Colon (tissue), 2 donors: ENCODE measurements at regions not wholly inside any gene's neighbourhood (a gene's known extent, or its start where the extent isn't known, plus 50 kb on each side); places are given as distances from the start of the nearest gene placed in this dataset.

Source experiments
- FAIRE-seq: peaks from 2 replicates; lab custom pipeline; 2012; peaks lifted over from hg19 to GRCh38; lab: Jason Lieb, UNC
- donor health status: control.
- donor health status: control.

DNA sequence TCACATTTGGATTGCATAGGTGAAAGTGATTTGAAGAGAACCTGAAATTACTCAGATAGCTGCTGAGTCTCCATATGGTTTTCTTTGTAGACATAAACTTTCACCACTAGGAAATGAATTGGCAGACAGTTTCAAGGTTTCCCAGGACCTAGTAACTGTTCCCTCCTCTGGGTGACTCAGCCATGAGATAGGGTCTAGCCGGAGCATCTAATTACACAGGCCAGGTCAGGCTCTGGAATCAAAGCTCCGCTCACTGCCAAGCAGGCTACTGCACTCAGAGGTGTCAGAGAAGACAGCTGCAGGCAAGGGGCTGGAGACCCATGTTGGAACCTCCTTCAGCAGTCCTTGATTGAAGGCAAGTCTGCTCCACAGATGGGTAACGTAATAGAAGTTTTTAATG is 429.2 kb downstream of the TNS1 start:
- no peak for FAIRE-seq

DNA sequence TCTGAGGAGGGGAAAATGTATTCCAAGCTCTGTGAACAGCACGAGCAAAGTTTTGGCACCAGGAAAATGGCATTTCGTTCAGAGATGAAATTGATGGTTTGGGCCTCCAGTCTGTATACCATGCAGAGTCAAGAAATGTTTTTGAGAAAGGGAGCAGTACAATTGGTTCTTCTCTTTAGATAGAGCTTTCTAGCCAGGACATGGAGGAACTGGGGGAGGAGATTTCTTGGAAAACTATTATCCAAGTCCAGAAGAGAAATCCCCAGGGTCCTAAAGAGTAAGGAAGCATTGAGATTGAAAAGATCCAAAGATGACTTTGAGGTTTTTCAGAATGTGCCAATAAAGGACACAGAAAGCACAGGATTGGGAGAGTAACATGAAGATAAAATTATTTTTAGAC is 432.4 kb downstream of the TNS1 start:
- FAIRE-seq, result no peak

DNA sequence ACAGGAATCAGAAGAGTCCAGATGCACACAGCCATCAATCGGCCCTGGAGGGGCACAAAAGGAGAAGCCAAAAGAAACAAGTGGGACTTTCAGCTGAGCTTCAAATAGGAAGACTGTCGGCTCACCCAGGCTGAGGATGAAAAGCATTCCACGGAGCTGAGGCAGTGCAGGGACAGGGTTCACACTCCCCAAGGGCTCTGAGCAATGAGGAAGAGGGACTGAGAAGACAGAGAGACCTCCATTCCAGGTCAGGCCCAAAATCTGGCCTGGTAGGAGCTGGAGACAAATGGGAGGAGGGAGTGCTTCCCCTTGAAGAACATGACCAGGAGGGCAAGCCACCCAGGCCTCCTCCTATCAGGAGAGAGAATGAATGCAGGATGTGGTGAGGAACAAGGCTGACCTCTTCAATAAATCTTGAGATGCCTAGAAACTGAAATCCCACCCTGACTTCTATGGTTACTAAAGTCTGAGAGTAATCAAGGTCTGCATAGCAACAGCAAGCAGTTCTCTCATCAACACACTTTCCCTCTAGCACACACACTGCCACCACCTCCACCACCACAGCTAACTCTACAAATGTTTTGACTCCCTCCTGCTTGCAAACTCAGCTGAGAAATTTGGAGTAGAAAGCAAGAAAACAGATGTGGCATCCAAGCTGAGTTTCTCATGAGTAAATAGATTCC is 434.4 kb downstream of the TNS1 start:
- no peak for FAIRE-seq

DNA sequence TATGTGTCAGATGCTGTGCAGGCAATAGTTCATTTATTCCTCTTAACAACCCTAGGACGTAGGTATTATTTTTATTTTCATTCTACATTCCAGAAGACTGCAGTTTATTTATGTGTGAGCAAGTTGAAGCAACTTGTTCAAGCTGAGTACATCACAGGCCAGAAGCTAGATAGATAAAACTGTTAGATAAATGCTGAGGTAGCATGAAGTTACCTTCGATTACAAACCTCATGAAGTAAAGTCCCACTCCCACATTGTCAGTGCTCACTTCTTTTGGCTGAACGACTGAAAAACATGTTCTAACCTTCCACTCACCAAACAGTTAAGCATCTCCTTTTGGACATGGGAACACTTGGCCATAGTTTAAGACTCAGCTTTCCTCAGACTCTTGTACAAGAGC is 439.2 kb downstream of the TNS1 start:
- FAIRE-seq, result no peak

DNA sequence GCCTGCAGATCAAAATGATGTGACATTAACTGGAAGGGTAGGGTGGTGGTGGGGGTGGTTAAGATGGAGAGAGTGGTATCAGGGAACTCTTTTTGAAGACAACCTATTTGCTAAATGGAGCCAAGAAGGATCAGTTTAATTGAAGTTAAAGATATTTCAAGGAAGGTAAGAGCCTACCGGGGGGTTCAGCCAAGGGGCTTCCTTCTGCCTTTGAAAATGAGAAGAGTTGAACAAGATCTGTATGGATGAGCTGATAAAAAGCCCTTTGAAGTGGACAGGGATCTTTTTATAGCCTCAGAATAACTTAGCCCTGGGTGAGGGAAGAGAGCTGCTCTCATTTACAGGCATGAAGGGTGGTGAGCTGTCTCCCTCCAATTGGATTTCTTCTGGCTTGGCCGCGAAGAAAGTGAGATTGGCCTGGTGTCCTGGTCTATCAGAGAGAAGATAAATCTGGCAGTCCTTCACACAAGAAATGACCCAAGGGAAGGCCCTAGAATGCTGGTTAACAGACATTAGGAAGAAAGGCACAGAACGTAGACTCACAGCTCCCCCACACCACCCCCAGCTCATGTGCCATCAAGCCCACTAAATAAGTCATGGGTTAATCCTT is 439.8 kb downstream of the TNS1 start:
- no peak for FAIRE-seq

DNA sequence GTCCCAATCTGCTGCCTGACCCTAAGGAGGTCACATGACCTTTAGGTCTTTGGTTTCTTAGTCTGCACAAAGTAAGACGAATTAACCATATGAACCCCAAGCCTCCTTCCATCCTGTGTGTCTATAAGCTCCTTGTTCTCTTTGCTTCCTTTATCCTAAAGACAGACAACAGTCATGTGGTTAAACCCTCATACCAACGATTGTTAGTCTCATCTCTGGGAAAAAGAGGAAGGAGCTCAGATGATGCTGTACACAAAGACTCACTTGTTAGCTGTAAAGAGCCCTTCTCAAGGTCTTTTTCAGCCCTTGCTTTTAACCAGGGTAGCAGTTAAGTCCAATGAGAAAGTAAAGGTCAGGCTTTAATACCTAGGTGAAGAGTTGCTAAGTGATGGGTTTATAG is 443.7 kb downstream of the TNS1 start:
- FAIRE-seq, result no peak

DNA sequence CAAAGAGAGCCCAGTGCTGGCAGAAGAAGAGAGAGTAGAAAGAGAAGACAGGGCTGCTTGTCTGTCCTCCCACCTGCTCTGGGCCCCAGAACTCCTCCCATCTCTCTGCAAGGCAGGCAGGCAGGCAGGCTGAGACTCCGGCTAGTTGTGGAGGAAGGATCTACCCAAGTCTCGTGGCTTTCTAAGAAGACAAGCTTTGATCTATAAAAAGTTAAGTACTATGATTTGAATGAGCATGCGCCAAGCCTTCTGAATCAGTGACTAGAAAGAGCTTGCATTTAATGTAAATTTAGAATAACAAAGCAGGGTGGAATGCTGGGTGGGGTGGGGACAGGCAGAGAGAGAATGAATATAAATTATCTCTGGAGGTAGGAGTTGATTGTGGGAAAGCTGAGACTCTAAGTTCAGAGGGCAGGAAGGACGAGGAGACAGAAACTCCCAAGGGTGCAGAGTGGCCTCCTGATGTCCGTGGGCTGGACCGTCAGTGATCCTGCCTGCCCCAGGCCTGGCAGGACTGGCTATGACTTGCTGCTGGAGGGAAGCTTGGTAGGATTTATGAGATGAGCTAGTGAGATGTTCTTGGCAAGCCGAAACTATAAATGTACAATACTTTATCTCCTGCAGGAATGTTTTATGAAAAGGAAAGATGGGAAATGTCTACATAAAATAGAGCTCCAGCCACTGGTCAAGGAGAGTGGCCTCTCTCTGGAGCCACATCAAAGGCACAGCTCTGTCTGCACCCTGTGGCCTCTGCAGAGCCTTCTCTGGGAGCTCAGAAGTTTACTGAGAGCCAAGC is 447.5 kb downstream of the TNS1 start:
- FAIRE-seq, result no peak

DNA sequence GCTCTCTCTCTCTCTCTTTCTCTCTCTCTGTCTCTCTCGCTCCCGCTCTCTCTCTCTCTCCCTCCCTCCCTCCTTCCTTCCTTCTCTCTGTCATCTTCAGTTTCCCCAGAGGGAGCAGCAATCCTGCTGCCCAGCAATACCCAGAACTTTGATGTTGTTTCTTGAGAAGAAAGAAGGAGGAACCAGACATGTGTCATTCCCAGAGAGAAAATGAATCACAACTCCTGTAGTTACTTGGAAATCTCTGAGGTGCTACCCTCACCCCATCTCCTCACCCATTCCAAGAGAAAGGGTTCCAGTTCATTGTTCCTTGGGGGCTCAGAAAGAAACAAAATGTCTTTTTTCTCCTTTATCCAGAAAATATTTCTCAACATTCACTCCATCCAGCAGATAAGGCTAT is 449.1 kb downstream of the TNS1 start:
- no peak for FAIRE-seq

DNA sequence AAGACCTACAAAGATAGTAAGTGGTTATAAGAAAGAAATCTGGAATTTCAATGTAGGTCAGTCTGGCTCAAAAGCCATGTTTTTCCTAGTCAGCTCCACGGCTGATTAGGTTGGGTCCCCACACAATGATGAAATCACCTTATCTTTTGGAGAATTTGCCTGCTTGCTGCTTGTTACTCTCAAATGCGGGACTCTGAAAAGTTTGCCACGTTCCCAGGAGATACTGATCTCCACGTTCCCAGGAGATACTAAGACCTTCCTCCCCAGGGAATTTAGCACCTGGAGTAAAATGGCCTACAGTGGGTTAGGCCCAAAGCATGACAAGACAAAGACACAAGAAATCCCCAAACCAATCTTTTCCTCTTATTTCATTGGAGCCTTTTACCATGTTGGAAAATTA is 449.6 kb downstream of the TNS1 start:
- FAIRE-seq, result no peak

DNA sequence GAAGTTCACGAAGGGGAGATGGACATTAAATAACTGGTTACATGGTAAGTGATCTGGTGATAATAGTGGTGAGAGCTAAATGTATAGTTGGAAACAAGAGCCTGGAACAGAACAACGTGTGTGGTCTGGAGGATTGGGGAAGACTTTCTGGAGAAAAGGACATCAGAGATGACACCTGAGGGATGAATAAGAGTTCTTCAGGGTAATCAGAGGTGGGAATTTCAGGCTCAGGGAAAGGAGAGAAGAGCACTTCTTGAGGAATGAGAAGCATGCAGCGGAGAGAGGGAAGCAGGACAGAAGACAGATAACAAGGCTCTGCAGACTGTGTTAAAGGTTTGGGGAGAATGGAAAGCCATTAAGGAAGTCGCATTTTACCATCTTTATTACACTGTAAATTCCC is 450.7 kb downstream of the TNS1 start:
- no peak for FAIRE-seq

DNA sequence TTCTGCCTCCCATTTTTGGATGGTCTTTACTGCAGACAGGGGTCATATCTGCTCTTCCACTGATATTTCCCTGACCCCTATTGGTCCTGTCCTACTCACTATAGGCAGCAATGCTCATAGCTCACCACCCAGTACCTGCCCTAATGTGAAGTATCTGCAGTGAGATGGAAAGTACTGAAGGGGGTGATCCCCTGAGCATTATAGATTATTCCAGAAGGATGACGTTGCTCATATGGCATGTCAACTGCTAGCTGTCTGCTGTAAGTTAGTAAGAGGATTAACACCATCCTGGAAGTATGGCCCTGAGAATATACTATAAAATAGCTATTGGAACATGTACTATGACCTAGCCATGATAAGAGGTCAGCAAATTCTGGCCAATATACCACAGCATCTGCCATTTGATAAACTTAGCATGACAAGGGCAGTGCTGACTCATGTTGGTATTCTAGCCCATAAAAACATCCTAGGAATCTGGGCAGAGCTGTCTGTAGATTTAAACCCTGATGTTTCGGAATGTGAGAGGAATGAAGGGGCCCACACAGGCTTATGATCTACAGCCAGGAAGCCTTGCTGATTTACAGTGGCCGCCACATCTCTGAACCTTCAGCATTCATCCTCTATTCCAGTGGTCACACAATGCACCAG is 451.4 kb downstream of the TNS1 start:
- no peak for FAIRE-seq

DNA sequence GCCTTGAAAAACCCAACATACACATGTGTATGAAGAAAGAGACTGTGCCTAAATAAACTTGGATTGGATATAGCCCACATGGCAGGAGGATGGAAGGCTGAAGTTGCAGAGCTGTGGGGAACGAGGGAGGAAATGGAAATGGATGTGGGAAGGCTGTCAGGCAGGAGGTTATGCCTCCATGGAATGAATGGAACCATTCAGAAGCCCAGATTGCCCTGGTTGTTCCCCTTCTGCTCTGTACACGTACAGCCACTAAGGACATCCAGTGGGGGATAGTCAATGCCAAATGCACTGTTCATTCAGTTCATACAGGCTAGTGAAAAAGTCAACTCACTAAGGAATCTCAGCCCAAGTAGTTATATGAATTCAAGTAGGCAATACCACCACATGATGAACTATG is 463.7 kb downstream of the TNS1 start:
- FAIRE-seq, result no peak

DNA sequence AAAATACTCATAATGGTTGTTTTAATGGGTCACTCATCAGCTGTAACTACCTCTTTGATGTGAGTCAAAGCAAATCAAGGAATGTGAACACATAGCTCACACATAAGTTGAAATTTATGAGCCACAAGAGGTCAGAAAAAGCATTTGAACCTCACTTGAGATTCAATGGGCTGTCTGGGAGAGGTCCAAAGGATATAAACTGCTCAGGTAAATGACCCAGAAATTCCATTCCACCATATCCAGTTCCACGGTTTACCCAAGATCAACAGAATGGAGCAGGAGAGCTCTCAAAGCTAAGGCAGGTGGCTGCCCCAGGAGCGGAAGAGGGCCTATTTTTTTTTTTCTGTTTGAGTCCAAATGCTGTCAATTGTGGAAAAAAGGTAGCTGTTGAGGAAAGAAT is 464.1 kb downstream of the TNS1 start:
- FAIRE-seq, result no peak

DNA sequence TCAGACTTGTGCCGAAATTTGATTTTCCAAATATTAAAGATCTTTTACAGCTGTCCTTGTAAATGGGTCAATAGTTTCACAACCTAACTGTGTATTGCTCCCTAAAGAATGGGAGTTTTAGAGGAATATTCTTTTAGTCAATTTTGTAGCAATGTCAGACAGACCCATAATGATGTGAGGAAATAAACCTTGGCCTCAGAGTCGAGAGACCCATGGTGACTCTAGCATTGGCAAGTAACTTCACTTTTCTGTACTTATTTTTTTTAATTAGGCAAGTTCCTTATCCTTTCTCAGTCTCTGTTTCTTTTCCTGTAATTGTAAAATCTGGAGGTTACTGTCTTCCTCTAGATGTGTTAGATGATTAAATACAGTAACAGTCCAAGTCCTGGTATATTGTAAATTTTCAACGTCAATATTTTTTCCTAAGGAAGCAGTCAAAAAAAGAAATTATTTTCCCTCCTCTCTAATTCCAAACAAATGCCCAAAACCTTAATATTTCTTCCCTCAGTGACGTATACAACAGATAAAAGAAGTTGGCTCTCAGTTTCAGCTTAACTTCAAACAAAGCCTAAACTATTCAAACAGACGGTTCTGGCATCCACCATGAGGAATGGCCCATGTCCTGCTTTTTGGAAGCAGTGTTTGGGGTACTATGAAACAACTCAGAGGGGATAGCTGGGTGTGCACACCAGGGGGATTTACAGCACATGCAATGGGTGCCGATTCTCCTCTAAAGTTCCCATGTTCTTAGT is 466.7 kb downstream of the TNS1 start:
- no peak for FAIRE-seq

DNA sequence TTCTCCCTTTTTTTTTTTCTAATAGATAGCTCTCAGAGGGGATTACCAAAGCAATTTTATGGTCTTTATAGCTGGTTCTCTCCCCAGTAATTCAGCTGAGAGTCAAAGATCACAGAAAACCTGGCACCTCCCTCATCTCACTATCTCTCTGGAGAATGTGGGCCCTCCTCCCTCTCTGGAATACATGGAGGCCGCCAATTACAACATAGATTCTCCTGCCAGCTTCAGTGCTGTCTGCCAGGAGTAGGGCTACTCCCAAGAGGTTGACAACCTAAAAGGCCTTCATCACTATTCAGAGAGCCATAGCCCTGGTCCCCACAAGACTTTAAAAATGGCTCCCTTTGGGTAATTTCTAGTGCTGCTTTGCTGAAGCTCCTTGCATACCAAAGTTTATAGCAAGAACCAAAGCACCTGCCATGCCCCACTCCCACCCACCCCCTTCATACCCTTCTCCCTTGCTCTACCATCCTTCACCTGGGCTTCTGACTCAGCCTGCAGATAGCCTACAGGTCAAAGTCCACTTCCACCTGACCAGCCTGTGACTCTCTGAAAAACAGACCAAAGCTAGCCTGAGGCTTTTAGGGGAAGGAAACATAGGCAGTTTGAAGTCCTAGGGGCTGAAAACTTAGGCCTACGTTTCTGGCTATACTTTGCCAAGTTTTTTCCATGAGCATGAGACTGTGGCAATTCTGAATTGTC is 472.3 kb downstream of the TNS1 start:
- no peak for FAIRE-seq

DNA sequence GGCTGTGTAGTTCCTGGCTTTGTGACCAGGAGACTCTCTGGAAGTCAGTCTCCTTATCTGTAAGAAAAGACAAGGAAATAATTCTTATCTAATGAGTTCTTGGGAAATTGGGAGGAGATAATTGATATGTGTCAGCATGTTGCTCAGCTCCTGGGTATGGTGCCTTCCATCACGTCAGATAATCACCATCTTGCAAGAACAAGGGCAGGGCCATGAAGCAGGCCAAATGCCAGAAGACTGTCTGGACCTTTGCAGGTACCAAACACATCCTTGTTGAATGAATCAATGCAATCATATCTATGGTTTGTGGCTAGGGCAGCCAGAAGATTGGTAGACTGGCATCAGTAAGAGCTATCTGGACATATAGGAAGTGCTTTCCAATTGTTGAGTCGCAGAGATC is 473.5 kb downstream of the TNS1 start:
- no peak for FAIRE-seq

DNA sequence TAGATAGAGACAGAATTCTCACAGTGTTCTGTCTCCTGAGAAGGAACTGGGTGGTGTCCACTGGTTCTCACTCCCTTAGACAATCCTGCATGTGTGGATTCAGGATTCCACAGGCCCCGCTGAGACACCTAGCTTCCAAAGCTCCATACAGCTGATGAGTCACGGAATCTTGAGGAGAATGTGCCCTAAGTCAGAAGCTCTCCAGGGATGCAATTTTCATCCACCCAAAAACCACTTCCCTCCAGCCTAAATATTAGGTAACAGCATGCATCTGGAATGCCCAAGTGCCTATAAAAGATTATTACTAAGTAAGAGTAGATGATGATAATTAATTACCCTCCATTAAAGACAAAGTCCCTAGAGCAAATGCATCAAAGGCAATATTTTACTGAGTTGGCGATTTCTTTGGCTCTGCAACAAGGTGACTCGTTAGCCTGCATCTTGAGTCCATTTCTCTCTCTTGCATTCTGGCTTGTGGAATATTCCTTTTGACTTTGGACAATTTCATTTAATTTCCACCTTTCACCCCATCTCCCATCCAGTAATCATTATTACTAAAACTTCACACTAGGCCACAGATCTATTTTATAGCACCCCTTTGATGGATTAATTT is 475.1 kb downstream of the TNS1 start:
- FAIRE-seq, result no peak

DNA sequence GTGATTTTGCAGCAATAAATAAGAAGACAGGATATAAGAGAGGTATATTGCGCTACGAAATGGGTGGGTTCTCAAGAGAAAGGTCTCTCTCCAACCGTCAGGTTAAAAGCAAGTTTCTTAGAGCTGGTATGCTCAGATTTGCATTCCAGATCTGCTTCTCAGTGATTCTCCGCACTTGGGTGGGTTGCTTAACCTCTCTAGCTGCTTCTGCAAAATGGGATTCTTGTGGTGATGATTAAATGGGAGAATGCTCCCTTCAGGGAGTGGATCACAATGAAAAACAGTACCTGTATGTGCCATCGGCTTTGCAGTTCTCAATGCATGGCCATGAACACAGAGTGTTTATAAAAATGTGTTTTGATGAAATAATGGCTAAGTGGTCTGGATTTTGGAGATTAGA is 477.7 kb downstream of the TNS1 start:
- no peak for FAIRE-seq

DNA sequence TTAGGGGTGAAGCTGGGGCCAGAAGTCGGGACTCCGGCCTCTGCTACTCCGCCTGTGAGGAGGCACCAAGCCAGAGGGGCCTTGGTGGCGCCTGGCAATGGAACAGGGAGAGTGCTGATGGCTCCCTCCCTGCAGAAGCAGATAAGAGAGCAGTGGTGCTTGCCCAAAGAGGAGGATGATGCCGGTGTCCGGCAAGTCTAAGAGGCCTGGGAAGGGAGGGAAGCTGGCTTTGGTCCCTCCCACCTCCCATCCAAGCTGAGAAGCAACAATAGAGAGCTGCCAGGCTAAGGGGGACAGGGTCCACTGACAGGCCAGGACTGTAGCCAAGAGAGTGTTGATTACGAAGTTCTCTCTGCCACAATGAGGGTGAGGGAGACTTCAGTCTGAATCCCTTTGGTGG is 479.5 kb downstream of the TNS1 start:
- FAIRE-seq, result no peak

DNA sequence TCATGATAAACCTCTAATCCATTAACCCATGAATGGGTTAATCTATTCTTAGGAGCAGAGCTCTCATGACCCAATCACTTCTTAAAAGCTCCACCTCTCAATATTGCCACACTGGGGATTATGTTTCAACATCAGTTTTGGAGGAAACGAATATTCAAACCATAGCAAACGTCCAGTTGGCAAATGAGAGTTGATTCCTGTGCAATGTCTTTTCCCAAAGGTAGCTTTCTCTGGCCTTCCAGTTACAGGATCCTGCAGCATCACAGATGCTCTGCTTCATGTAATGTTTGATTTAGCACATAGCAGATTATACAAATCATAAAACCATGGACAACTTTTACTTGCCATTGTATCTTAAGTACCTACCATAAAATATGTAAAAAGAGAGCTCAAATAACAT is 481.0 kb downstream of the TNS1 start:
- FAIRE-seq, result no peak

DNA sequence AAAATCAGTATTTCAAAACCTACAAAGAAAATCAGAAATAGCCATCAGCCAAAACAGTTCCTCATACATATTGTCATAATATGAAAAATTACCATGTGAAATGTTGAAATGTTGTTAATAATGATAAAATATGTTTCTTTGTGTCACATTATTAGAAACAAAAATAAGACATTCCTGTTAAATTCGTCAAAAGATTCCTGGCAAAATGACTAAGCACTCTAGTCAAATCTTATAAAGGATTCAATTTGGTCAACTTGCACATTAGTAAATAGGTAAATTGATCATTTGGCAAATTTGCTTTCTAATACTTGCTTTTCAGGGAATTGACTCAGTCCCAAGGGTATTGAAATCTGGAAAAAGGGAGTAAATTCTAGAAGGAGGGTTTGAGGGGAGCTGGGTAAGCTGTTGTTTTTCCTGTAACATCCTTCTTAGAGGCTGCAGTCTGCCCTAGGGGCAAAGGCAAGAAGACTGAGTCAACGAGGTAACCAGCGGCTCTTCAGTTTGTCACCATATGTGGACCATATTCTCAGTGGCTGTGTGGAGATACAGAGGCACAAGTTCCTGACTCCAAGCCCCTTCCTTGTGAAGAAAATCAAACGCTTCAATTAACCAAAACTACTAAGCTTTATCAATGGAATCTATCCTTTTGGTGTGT is 482.3 kb downstream of the TNS1 start:
- no peak for FAIRE-seq
